Keratinocyte (primary cell): ENCODE measurements at regions not wholly inside any gene's neighbourhood (a gene's known extent, or its start where the extent isn't known, plus 50 kb on each side); places are given as distances from the start of the nearest gene placed in this dataset.
"Not testable (repeated sequence)": the region's sequence is repeated elsewhere in the genome, so short reads cannot be mapped to it uniquely, and the experiment has no call there.

Source experiments
- DNase-seq: peaks from one replicate; pipeline ENCODE4 v3.0.0-alpha.2; 2011; ENCODE audit warnings: low read depth, missing footprints, low spot score
- FAIRE-seq: peaks from 2 replicates; lab custom pipeline; 2011; peaks lifted over from hg19 to GRCh38; lab: Jason Lieb, UNC
- H2AFZ ChIP-seq: 2 replicates; pipeline ENCODE4 v1.6.0; 2012; ENCODE audit warnings: low read length, control low read depth, inconsistent platforms; ENCODE audit not compliant: control insufficient read depth
- H3K27ac ChIP-seq: 2 replicates; pipeline ENCODE4 v1.5.1; 2011; ENCODE audit warnings: low read length; ENCODE audit not compliant: control insufficient read depth, insufficient read depth
- H3K27me3 ChIP-seq: 3 replicates; pipeline ENCODE4 v1.6.0; 2011; ENCODE audit warnings: low read length; ENCODE audit not compliant: control insufficient read depth, insufficient read depth; ENCODE audit errors: extremely low read depth
- H3K36me3 ChIP-seq, 2 experiments: 2 replicates in 1 of 2; 3 replicates in 1 of 2; pipeline ENCODE4 v1.5.1; 2011; ENCODE audit warnings: low read length in 2 of 2, mild to moderate bottlenecking in 1 of 2; ENCODE audit not compliant: control insufficient read depth in 2 of 2, insufficient read depth in 2 of 2; ENCODE audit errors: extremely low read depth in 1 of 2
- H3K4me1 ChIP-seq: 3 replicates; pipeline ENCODE4 v1.5.1; 2011; ENCODE audit warnings: low read length; ENCODE audit not compliant: control insufficient read depth, insufficient read depth; ENCODE audit errors: extremely low read depth
- H3K4me2 ChIP-seq: 3 replicates; pipeline ENCODE4 v1.6.0; 2011; ENCODE audit warnings: low read depth, low read length; ENCODE audit not compliant: control insufficient read depth, insufficient read depth; ENCODE audit errors: extremely low read depth
- H3K4me3 ChIP-seq, 3 experiments: fragments of 200-600 bp in 1 of 3; sonication (generic) in 1 of 3; 2 replicates in 2 of 3; 3 replicates in 1 of 3; pipeline ENCODE4 v1.5.1; 2011 to 2016; ENCODE audit warnings: low read length in 3 of 3, mild to moderate bottlenecking in 3 of 3, control low read depth in 2 of 3, inconsistent platforms in 1 of 3, low read depth in 1 of 3, mixed read lengths in 1 of 3, mixed run types in 1 of 3, moderate library complexity in 1 of 3; ENCODE audit not compliant: control insufficient read depth in 2 of 3, insufficient read depth in 2 of 3; ENCODE audit errors: extremely low read depth in 1 of 3
- H3K79me2 ChIP-seq: 2 replicates; pipeline ENCODE4 v1.6.0; 2012; ENCODE audit warnings: low read length; ENCODE audit not compliant: control insufficient read depth, insufficient read depth
- H3K9ac ChIP-seq: 3 replicates; pipeline ENCODE4 v1.6.0; 2011; ENCODE audit warnings: low read length; ENCODE audit not compliant: control insufficient read depth, insufficient read depth; ENCODE audit errors: extremely low read depth
- H3K9me1 ChIP-seq: 3 replicates; pipeline ENCODE4 v1.6.0; 2011; ENCODE audit warnings: low read length; ENCODE audit not compliant: control insufficient read depth, insufficient read depth; ENCODE audit errors: extremely low read depth
- H3K9me3 ChIP-seq: 2 replicates; pipeline ENCODE4 v1.5.1; 2012; ENCODE audit warnings: low read depth, low read length; ENCODE audit not compliant: control insufficient read depth
- H4K20me1 ChIP-seq: 3 replicates; pipeline ENCODE4 v1.6.0; 2011; ENCODE audit warnings: low read length; ENCODE audit not compliant: control insufficient read depth, insufficient read depth; ENCODE audit errors: extremely low read depth
- EZH2 ChIP-seq: IDR thresholded peaks from one replicate; pipeline ENCODE4 v1.6.1; 2012; ENCODE audit warnings: inconsistent platforms, mild to moderate bottlenecking, low read length, moderate library complexity
- dilution Hi-C: fragments of 300-500 bp; cut with MboI; formaldehyde crosslinking; loops from one replicate; pipeline ENCODE4 v1.7.0; 2020; ENCODE audit warnings: low sequenced_read_pairs; ENCODE audit not compliant: extremely low pct_ligation_motif_present
- TF ChIP-seq, protein P1 (sequence below), 3 experiments: IDR thresholded peaks in 1 of 3; conservative IDR thresholded peaks in 1 of 3; optimal IDR thresholded peaks in 1 of 3; 2 replicates in 2 of 3; 3 replicates in 1 of 3; pipeline versions ENCODE3 to v1.5.1; 2011; ENCODE audit warnings: low read length in 3 of 3, mild to moderate bottlenecking in 3 of 3, moderate library complexity in 2 of 3, control low read depth in 1 of 3, inconsistent platforms in 1 of 3; ENCODE audit not compliant: insufficient read depth in 2 of 3; ENCODE audit errors: extremely low read depth in 1 of 3

DNA sequence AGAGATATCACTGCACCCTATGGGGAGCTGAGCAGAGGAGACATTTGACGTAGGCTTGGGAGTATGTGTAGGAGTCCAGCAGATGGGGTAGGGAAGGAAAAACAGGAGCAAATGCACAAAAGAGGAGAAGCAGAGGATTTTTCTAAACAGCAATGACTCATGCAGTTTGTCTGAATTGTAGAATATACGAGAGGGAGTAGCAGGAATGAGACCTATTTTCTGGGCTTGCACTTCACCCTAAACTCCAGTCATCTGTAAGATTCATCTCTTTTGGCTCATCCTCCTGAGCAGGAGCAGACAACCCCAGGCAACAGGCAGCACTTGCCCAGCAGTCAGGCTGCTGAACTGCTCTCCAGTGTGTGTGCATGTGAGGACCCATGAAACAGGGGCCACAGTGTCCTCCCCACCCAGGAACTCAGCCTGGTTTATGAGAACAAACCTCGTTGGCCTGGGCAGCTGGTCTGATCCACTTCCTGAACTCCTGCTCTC lies 100.2 kb upstream of the CDC42EP3 start:
- no peaks in the 10 kb centered on the region for H4K20me1 ChIP-seq
- FAIRE-seq (no peak), DNase-seq (no peak)
- no peaks in the 10 kb centered on the region for H3K9me3 ChIP-seq
- H3K27me3 ChIP-seq, result no peaks in the 10 kb centered on the region
- no peaks in the 10 kb centered on the region for H3K79me2 ChIP-seq
- H2AFZ ChIP-seq, result no peak overlapping the region
- H3K4me2 ChIP-seq, result no peak overlapping the region
- H3K9ac ChIP-seq, result no peak overlapping the region
- no peak for TF ChIP-seq EZH2
- TF ChIP-seq, protein P1, sequence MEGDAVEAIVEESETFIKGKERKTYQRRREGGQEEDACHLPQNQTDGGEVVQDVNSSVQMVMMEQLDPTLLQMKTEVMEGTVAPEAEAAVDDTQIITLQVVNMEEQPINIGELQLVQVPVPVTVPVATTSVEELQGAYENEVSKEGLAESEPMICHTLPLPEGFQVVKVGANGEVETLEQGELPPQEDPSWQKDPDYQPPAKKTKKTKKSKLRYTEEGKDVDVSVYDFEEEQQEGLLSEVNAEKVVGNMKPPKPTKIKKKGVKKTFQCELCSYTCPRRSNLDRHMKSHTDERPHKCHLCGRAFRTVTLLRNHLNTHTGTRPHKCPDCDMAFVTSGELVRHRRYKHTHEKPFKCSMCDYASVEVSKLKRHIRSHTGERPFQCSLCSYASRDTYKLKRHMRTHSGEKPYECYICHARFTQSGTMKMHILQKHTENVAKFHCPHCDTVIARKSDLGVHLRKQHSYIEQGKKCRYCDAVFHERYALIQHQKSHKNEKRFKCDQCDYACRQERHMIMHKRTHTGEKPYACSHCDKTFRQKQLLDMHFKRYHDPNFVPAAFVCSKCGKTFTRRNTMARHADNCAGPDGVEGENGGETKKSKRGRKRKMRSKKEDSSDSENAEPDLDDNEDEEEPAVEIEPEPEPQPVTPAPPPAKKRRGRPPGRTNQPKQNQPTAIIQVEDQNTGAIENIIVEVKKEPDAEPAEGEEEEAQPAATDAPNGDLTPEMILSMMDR (optimal IDR thresholded peaks at IDR 0.05 in 1 of 3, IDR thresholded peaks at IDR 0.05 in 1 of 3, conservative IDR thresholded peaks at IDR 0.05 in 1 of 3; ENCODE audit: extremely low read depth in 1 of 3, insufficient read depth in 2 of 3, low read length in 3 of 3), result no peak
- no peaks in the 10 kb centered on the region for H3K9me1 ChIP-seq
- no peak overlapping the region for H3K4me3 ChIP-seq
- no peak overlapping the region for H3K27ac ChIP-seq
- peaks cover 22% of the 10 kb centered on the region for H3K4me1 ChIP-seq
- H3K36me3 ChIP-seq, result no peaks in the 10 kb centered on the region
- dilution Hi-C loops, result no loop called here

DNA sequence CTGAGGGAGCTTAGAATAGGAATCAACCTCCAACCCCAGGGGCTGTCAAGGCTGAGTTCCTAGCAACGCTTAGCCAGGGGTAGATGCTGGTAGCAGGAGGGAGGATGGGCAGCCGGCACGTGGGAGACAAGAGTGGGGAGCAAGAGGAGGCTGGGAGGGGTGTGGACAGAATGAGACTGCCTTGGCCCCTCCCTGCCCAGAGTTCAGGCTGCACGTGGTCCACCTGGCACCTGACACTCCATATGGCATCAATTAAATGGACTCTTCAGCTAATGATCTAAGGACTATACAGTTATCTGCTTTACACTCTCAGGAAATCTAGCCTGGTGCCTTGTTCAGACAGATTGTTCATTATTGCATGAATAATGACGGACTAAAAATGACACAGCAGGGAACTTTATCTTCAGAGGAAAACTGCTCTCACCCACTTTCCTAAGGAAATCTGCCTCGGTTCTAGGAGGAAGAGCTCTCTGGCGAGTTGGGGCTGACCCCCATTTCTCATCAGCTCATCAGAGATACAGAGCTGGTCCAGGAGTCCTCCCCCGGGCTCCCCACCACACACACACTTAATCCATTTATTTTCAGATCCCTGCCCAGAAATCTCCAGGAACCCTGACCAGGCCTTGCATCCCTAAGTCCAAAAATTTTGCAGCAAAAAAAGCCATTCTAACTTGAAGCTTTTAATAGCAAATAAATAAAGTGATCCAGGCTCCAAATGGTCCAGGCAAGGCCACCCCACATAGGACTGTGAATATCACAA lies 102.1 kb upstream of the CDC42EP3 start:
- Histone ChIP-seq H3K79me2 (no peaks in the 10 kb centered on the region), H3K36me3 (no peaks in the 10 kb centered on the region), H3K4me1 (peaks cover 29% of the 10 kb centered on the region), H3K27me3 (no peaks in the 10 kb centered on the region), H3K4me2 (no peak overlapping the region), H3K9me1 (no peaks in the 10 kb centered on the region), H3K4me3 (no peak overlapping the region), H3K27ac (no peak overlapping the region), H4K20me1 (no peaks in the 10 kb centered on the region), H3K9ac (no peak overlapping the region), H3K9me3 (no peaks in the 10 kb centered on the region), H2AFZ (no peak overlapping the region)
- FAIRE-seq (no peak), DNase-seq (no peak)
- dilution Hi-C loops, result no loop called here
- TF ChIP-seq EZH2, result no peak
- TF ChIP-seq, protein P1 (optimal IDR thresholded peaks at IDR 0.05 in 1 of 3, IDR thresholded peaks at IDR 0.05 in 1 of 3, conservative IDR thresholded peaks at IDR 0.05 in 1 of 3; ENCODE audit: extremely low read depth in 1 of 3, insufficient read depth in 2 of 3, low read length in 3 of 3), result no peak

DNA sequence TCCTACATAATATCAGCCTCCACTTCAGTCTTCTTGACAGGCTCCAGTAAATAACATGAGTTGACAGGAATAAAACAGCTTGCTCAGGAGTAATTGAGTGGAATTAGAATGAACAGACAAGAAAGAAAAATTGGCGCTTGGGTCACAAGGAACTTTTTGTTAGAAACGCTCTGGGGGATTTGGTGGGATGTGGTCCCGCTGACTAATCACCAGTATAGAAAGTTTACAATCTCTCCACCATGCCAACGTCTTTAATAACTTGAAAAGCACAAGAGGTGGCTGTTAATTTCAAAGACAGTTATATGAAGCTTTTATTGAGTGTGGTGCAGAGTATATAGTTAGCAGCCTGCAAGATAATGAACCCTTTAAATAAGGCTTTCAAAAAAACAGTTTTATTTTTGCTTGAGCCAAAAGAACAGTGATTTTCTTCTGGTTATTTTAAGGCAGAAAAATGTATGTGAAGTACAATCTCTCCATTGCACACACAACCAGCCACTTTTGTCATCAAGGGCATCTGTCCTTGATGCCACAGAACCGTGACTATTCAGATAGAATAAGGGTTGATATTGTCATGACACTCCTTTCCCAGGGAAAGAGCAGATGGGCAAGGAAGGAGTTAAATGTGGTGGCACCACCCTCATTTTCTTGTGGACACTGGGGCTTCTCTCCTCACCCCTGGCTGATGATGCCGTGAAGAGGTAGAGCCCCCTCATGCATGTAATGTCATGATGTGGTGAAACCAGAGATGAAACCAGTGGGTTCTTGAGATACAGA lies 102.9 kb upstream of the CDC42EP3 start:
- H3K9me3 ChIP-seq, H3K36me3 ChIP-seq, FAIRE-seq, H3K79me2 ChIP-seq, H3K4me3 ChIP-seq, H3K4me2 ChIP-seq, H2AFZ ChIP-seq, H3K9me1 ChIP-seq, H4K20me1 ChIP-seq, H3K27ac ChIP-seq, dilution Hi-C loops, DNase-seq, H3K9ac ChIP-seq, H3K27me3 ChIP-seq: not testable (repeated sequence)
- peaks cover 29% of the 10 kb centered on the region for H3K4me1 ChIP-seq
